Lung (tissue), 11 donors: ENCODE measurements at regions not wholly inside any gene's neighbourhood (a gene's known extent, or its start where the extent isn't known, plus 50 kb on each side); places are given as distances from the start of the nearest gene placed in this dataset.

ENCODE experiments used
- ATAC-seq: fragments of 200-7000 bp; cut with Tn5 transposase; one replicate; pipeline ENCODE4 v1.9.1; 2020; ENCODE audit warnings: moderate number of reproducible peaks; ENCODE audit not compliant: insufficient read depth, low FRiP score
- DNase-seq, 3 donors: peaks; one replicate each; pipeline ENCODE4 v3.0.0-alpha.2; 2013 to 2017
- H3K27ac ChIP-seq, 2 donors: one replicate each; pipeline ENCODE4 v1.5.1; 2013; ENCODE audit warnings: mild to moderate bottlenecking in 2 of 2, moderate library complexity in 2 of 2, control low read depth in 1 of 2, inconsistent platforms in 1 of 2, low read depth in 1 of 2, low read length in 1 of 2
- H3K27me3 ChIP-seq, 3 donors: one replicate each; pipeline ENCODE4 v1.5.1; 2013; ENCODE audit warnings: low read length in 2 of 3; ENCODE audit not compliant: control insufficient read depth in 3 of 3, insufficient read depth in 3 of 3
- H3K36me3 ChIP-seq, 4 donors: one replicate each; pipeline ENCODE4 v1.5.1; 2013; ENCODE audit warnings: low read length in 4 of 4, mild to moderate bottlenecking in 1 of 4, moderate library complexity in 1 of 4; ENCODE audit not compliant: control insufficient read depth in 4 of 4, insufficient read depth in 4 of 4
- H3K4me1 ChIP-seq, 5 donors: one replicate each; pipeline ENCODE4 v1.5.1; 2013; ENCODE audit warnings: low read length in 5 of 5, mild to moderate bottlenecking in 2 of 5, moderate library complexity in 1 of 5; ENCODE audit not compliant: control insufficient read depth in 5 of 5, insufficient read depth in 5 of 5
- H3K4me3 ChIP-seq: one replicate; pipeline ENCODE4 v1.5.1; 2013; ENCODE audit warnings: mild to moderate bottlenecking, control low read depth, moderate library complexity
- H3K9ac ChIP-seq, 2 donors: one replicate each; pipeline ENCODE4 v1.5.1; 2013; ENCODE audit warnings: low read length in 2 of 2, control low read depth in 1 of 2; ENCODE audit not compliant: insufficient read depth in 1 of 2
- H3K9me3 ChIP-seq, 4 donors: one replicate each; pipeline ENCODE4 v1.5.1; 2013; ENCODE audit warnings: low read length in 3 of 4, mild to moderate bottlenecking in 1 of 4, moderate library complexity in 1 of 4; ENCODE audit not compliant: control insufficient read depth in 4 of 4, insufficient read depth in 3 of 4
- WGBS, 2 donors: extraction: QIAGEN DNeasy Blood & Tissue Kit; methylation state at CpG; one replicate each; pipeline ENCODE4 v1.1.7; 2013; 5-methylcytosine and 5-hydroxymethylcytosine counted together
- TF ChIP-seq, protein P1 (sequence below): IDR thresholded peaks from 2 replicates; pipeline ENCODE4 v1.5.1; 2012; ENCODE audit warnings: mild to moderate bottlenecking; ENCODE audit errors: control extremely low read depth, extremely low read depth
- donor health status: control.
- donor health status: control.
- donor health status: Bipolar disorder and iron deficiency.
- donor health status: healthy.
- donor health status: DM: yes; HTN: yes; CAD: no.

GRCh38 chr20:52410731-52411234 lies 219.2 kb upstream of the ZFP64 start:
- TF ChIP-seq, protein P1, sequence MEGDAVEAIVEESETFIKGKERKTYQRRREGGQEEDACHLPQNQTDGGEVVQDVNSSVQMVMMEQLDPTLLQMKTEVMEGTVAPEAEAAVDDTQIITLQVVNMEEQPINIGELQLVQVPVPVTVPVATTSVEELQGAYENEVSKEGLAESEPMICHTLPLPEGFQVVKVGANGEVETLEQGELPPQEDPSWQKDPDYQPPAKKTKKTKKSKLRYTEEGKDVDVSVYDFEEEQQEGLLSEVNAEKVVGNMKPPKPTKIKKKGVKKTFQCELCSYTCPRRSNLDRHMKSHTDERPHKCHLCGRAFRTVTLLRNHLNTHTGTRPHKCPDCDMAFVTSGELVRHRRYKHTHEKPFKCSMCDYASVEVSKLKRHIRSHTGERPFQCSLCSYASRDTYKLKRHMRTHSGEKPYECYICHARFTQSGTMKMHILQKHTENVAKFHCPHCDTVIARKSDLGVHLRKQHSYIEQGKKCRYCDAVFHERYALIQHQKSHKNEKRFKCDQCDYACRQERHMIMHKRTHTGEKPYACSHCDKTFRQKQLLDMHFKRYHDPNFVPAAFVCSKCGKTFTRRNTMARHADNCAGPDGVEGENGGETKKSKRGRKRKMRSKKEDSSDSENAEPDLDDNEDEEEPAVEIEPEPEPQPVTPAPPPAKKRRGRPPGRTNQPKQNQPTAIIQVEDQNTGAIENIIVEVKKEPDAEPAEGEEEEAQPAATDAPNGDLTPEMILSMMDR, result no peak
- H3K36me3 ChIP-seq, result no peaks in the 10 kb centered on the region
- 69% methylated on average over 11 of the region's 11 CpGs for WGBS, 2 donors
- no peak for ATAC-seq
- H3K4me1 ChIP-seq, result peaks cover 0 to 8% (median 0%) of the 10 kb centered on the region in 5 donors
- no peak for DNase-seq
- no peaks in the 10 kb centered on the region for H3K27me3 ChIP-seq
- no peak overlapping the region for H3K9ac ChIP-seq
- H3K9me3 ChIP-seq, result no peaks in the 10 kb centered on the region
- no peak overlapping the region for H3K27ac ChIP-seq
- no peak overlapping the region for H3K4me3 ChIP-seq

GRCh38 chr20:52410182-52410647 lies 218.6 kb upstream of the ZFP64 start:
- WGBS, 2 donors, result 29 to 66% methylated on average over 11 of the region's 11 CpGs
- no peaks in the 10 kb centered on the region for H3K27me3 ChIP-seq
- ATAC-seq (no peak), DNase-seq (peak in 2 of 3 donors; percentile 60 to 70)
- H3K36me3 ChIP-seq, result no peaks in the 10 kb centered on the region
- no peaks in the 10 kb centered on the region for H3K9me3 ChIP-seq
- peaks cover 0 to 8% (median 0%) of the 10 kb centered on the region in 5 donors for H3K4me1 ChIP-seq
- H3K9ac ChIP-seq, result no peak overlapping the region
- H3K4me3 ChIP-seq, result no peak overlapping the region
- no peak overlapping the region for H3K27ac ChIP-seq
- TF ChIP-seq, protein P1, result no peak

- Histone ChIP-seq H3K9ac (no peak overlapping the region), H3K4me1 (peaks cover 0 to 8% (median 0%) of the 10 kb centered on the region in 5 donors), H3K9me3 (no peaks in the 10 kb centered on the region), H3K27ac (no peak overlapping the region), H3K36me3 (no peaks in the 10 kb centered on the region), H3K4me3 (no peak overlapping the region), H3K27me3 (no peaks in the 10 kb centered on the region)
- WGBS, 2 donors, result 87 to 90% methylated on average over 2 of the region's 2 CpGs
- ATAC-seq, result no peak
- TF ChIP-seq, protein P1, result no peak
- DNase-seq, result no peak
Measured at GRCh38 chr20:52405986-52406385, 214.4 kb upstream of the ZFP64 start.

DNA sequence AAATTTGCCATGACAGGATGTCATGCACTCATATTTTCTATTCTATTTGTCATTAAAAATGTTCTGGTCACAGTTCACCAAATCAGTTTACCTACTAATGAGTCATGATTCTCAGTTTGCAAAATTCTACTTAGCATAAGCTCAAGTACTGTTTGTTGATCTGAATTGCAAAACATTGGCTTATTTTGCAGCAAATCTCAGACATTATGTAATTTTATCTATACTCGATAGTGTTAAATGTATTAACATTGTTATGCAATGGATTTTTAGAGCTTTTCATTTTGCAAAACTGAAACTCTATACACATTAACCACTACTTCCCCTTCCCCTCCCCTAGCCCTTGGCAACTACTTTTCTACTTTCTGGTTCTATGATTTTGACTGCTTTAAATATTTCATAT lies 213.8 kb upstream of the ZFP64 start:
- Histone ChIP-seq H3K9ac (no peak overlapping the region), H3K27me3 (no peaks in the 10 kb centered on the region), H3K9me3 (no peaks in the 10 kb centered on the region), H3K36me3 (no peaks in the 10 kb centered on the region), H3K4me3 (no peak overlapping the region), H3K27ac (no peak overlapping the region), H3K4me1 (peaks cover 0 to 7% (median 0%) of the 10 kb centered on the region in 5 donors)
- DNase-seq, result peak in 1 of 3 donors; percentile 56
- TF ChIP-seq, protein P1, result no peak
- 23 to 43% methylated on average over 1 of the region's 1 CpG for WGBS, 2 donors
- no peak for ATAC-seq
